HEK293T (cell line): ENCODE measurements at regions not wholly inside any gene's neighbourhood (a gene's known extent, or its start where the extent isn't known, plus 50 kb on each side); places are given as distances from the start of the nearest gene placed in this dataset.

Experiments
- ARNT ChIP-seq: fragments of 450-650 bp; IDR thresholded peaks from 2 replicates; pipeline ENCODE4 v1.6.1; 2017; ENCODE audit warnings: mild to moderate bottlenecking
- BHLHE40 ChIP-seq: fragments of 450-650 bp; IDR thresholded peaks from 2 replicates; pipeline ENCODE4 v1.6.1; 2016; ENCODE audit warnings: mild to moderate bottlenecking, moderate library complexity, borderline replicate concordance
- ELF4 ChIP-seq: fragments of 450-650 bp; IDR thresholded peaks from 2 replicates; pipeline ENCODE4 v1.6.1; 2017; ENCODE audit warnings: antibody characterized with exemption
- FOXA1 ChIP-seq: fragments of 450-650 bp; IDR thresholded peaks from 2 replicates; pipeline ENCODE4 v1.6.1; 2016; ENCODE audit warnings: mild to moderate bottlenecking
- FOXK2 ChIP-seq: fragments of 450-650 bp; IDR thresholded peaks from 2 replicates; pipeline ENCODE4 v1.6.1; 2016; ENCODE audit warnings: mild to moderate bottlenecking
- FOXM1 ChIP-seq: fragments of 450-650 bp; IDR thresholded peaks from 2 replicates; pipeline ENCODE4 v1.6.1; 2017; ENCODE audit warnings: mild to moderate bottlenecking, borderline replicate concordance
- PKNOX1 ChIP-seq: fragments of 450-650 bp; IDR thresholded peaks from 2 replicates; pipeline ENCODE4 v1.6.1; 2016
- SP1 ChIP-seq: fragments of 450-650 bp; IDR thresholded peaks from 2 replicates; pipeline ENCODE4 v1.6.1; 2017
- SUZ12 ChIP-seq: fragments of 450-650 bp; IDR thresholded peaks from 2 replicates; pipeline ENCODE4 v1.6.1; 2016; ENCODE audit warnings: mild to moderate bottlenecking
- ZNF384 ChIP-seq: fragments of 450-650 bp; IDR thresholded peaks from 2 replicates; pipeline ENCODE4 v1.6.1; 2016

- no peak for TF ChIP-seq FOXM1
- TF ChIP-seq PKNOX1 = no peak
- no peak for TF ChIP-seq ZNF384
- no peak for TF ChIP-seq BHLHE40
- no peak for TF ChIP-seq ELF4
- TF ChIP-seq FOXK2 = no peak
- TF ChIP-seq ARNT = no peak
- no peak for TF ChIP-seq SUZ12
- TF ChIP-seq SP1 = no peak
- no peak for TF ChIP-seq FOXA1
Measured at GRCh38 chr10:21075880-21076279, 178.8 kb upstream of the NEBL start.
